Mesothelial cell of epicardium (in vitro differentiated cells): ENCODE measurements at regions not wholly inside any gene's neighbourhood (a gene's known extent, or its start where the extent isn't known, plus 50 kb on each side); places are given as distances from the start of the nearest gene placed in this dataset.

ENCODE experiments used
- DNase-seq, 2 experiments: peaks; one replicate each; pipeline ENCODE4 v3.0.0; 2021; ENCODE audit warnings: low spot score in 2 of 2; ENCODE audit not compliant: unreplicated experiment in 2 of 2
- H3K27ac Mint-ChIP-seq: 2 replicates; pipeline ENCODE4 v1.8.0; 2021; ENCODE audit warnings: mixed read lengths
- H3K27me3 Mint-ChIP-seq: 2 replicates; pipeline ENCODE4 v1.8.0; 2021; ENCODE audit warnings: low read depth, mixed read lengths
- H3K36me3 Mint-ChIP-seq: 2 replicates; pipeline ENCODE4 v1.8.0; 2021; ENCODE audit warnings: mixed read lengths
- H3K4me1 Mint-ChIP-seq: 2 replicates; pipeline ENCODE4 v1.8.0; 2021; ENCODE audit warnings: mixed read lengths
- H3K4me3 Mint-ChIP-seq: 2 replicates; pipeline ENCODE4 v1.8.0; 2021; ENCODE audit warnings: mild to moderate bottlenecking, moderate library complexity, mixed read lengths
- H3K9me3 Mint-ChIP-seq: 2 replicates; pipeline ENCODE4 v1.8.0; 2021; ENCODE audit warnings: mixed read lengths
- CTCF ChIP-seq: fragments of 200-600 bp; sonication (generic); IDR thresholded peaks from one replicate; pipeline ENCODE4 v1.5.0; 2021; ENCODE audit warnings: antibody characterized with exemption; ENCODE audit not compliant: unreplicated experiment

GRCh38 chr6:3577517-3577916, 120.7 kb upstream of the SLC22A23 start:
- Mint-ChIP-seq H3K9me3 (no peaks in the 10 kb centered on the region), H3K27ac (no peak overlapping the region), H3K27me3 (no peaks in the 10 kb centered on the region), H3K36me3 (no peaks in the 10 kb centered on the region), H3K4me3 (no peak overlapping the region), H3K4me1 (peaks cover 4% of the 10 kb centered on the region)
- DNase-seq = no peak
- TF ChIP-seq CTCF = no peak

GRCh38 chr6:3575701-3576100, 118.9 kb upstream of the SLC22A23 start:
- no peaks in the 10 kb centered on the region for H3K36me3 Mint-ChIP-seq
- no peak for TF ChIP-seq CTCF
- peaks cover 14% of the 10 kb centered on the region for H3K4me1 Mint-ChIP-seq
- no peaks in the 10 kb centered on the region for H3K27me3 Mint-ChIP-seq
- H3K4me3 Mint-ChIP-seq = no peak overlapping the region
- H3K27ac Mint-ChIP-seq = no peak overlapping the region
- no peaks in the 10 kb centered on the region for H3K9me3 Mint-ChIP-seq
- DNase-seq = no peak

GRCh38 chr6:3575166-3575565, 118.3 kb upstream of the SLC22A23 start:
- H3K36me3 Mint-ChIP-seq = no peaks in the 10 kb centered on the region
- H3K27me3 Mint-ChIP-seq = no peaks in the 10 kb centered on the region
- no peak for TF ChIP-seq CTCF
- H3K9me3 Mint-ChIP-seq = no peaks in the 10 kb centered on the region
- DNase-seq = no peak
- H3K4me3 Mint-ChIP-seq = no peak overlapping the region
- H3K4me1 Mint-ChIP-seq = peaks cover 19% of the 10 kb centered on the region
- no peak overlapping the region for H3K27ac Mint-ChIP-seq

GRCh38 chr6:3573670-3574069, 116.8 kb upstream of the SLC22A23 start:
- DNase-seq = no peak
- H3K27ac Mint-ChIP-seq = no peak overlapping the region
- H3K36me3 Mint-ChIP-seq = no peaks in the 10 kb centered on the region
- no peak for TF ChIP-seq CTCF
- no peaks in the 10 kb centered on the region for H3K27me3 Mint-ChIP-seq
- H3K4me3 Mint-ChIP-seq = no peak overlapping the region
- H3K4me1 Mint-ChIP-seq = peaks cover 34% of the 10 kb centered on the region
- H3K9me3 Mint-ChIP-seq = no peaks in the 10 kb centered on the region

- H3K9me3 Mint-ChIP-seq = no peaks in the 10 kb centered on the region
- no peak for DNase-seq
- no peaks in the 10 kb centered on the region for H3K27me3 Mint-ChIP-seq
- no peak overlapping the region for H3K27ac Mint-ChIP-seq
- no peak for TF ChIP-seq CTCF
- H3K36me3 Mint-ChIP-seq = no peaks in the 10 kb centered on the region
- H3K4me3 Mint-ChIP-seq = no peak overlapping the region
- peaks cover 43% of the 10 kb centered on the region for H3K4me1 Mint-ChIP-seq
Measured at GRCh38 chr6:3571836-3572235, 115.0 kb upstream of the SLC22A23 start.

GRCh38 chr6:3571250-3571681, 114.4 kb upstream of the SLC22A23 start:
- Mint-ChIP-seq H3K27me3 (no peaks in the 10 kb centered on the region), H3K27ac (no peak overlapping the region), H3K9me3 (no peaks in the 10 kb centered on the region), H3K4me1 (peaks cover 43% of the 10 kb centered on the region), H3K4me3 (no peak overlapping the region), H3K36me3 (no peaks in the 10 kb centered on the region)
- no peak for DNase-seq
- TF ChIP-seq CTCF = no peak
